HPDE6-E6E7 (cell line): ENCODE measurements at regions not wholly inside any gene's neighbourhood (a gene's known extent, or its start where the extent isn't known, plus 50 kb on each side); places are given as distances from the start of the nearest gene placed in this dataset.
A peak's percentile ranks its signal among the peaks of the same experiment; 100 is the strongest.
"Not testable (repeated sequence)": the region's sequence is repeated elsewhere in the genome, so short reads cannot be mapped to it uniquely, and the experiment has no call there.

Source experiments
- DNase-seq: peaks from one replicate; pipeline ENCODE4 v3.0.0; 2011; ENCODE audit warnings: missing footprints; ENCODE audit errors: extremely low spot score

DNA sequence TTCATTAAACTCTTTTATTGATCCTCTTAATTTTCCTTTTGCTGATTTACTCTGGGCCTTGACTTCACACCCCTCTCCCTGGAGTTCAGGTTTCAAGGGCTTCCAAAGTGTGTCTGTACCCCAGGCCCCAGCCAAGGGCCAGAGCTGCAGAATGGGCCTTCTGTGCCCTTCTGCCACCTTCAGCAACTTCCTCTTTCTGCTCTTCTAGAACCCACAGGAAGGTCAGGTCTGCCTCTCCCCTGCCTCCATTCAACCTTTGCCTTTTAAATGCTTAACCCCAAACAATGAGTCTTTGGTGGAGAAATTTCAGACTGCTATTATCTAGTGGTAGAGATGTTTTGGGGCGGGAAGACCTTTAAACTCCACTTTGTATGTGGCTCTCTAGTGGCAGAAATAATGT lies 63.1 kb downstream of the TSN start:
- DNase-seq, result no peak

DNA sequence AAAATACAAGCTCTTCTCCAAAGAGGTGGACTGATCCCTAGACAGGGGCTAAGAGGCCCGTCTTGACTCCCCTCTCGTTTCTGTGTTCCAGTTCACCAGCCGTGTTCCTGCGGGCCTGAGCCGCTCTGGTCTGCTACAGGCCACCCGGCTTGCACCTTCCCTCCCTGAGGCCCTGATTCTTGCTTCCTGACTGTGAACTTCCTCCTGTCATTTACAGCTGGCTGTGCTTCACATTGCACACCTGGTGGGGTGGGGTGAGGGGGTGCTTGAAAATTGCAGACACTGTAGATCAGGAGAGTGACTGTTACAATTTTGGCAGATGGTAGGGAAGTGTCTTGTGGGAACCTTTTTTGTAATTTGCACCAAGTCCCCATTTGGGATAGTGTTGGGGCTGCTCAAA lies 64.4 kb downstream of the TSN start:
- no peak for DNase-seq

DNA sequence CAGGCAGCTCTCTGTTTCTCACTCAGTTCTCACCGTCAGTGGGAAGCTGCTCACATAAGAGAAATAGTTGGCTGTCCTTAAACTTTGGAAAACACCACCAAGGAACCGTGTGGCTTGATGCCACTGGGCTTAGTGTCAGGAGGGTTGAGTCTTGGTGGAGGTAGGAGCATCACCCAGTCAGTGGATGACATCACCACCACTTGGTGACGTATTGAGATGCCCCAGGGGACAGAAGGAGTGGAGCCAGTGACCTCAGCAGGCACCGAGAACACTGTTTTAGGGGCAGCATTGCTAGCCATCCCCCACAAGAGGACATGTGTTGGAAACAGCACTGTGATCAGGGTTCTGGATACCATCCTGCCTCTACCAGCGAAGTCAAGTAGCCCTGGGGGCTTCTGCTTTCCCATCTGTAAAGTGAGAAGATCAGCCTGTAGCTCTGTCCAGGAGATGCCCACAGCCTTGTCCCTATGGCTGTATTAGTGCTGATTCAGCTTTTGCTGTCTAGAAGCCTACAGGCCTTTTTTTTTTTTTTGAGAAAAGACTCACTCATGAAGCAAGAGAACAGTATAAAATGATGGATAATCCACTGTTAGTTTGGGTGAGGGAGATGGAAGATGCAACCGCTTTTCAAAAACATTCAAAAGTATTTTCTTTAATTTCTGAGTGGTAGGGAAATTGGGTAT lies 66.2 kb downstream of the TSN start:
- no peak for DNase-seq

DNA sequence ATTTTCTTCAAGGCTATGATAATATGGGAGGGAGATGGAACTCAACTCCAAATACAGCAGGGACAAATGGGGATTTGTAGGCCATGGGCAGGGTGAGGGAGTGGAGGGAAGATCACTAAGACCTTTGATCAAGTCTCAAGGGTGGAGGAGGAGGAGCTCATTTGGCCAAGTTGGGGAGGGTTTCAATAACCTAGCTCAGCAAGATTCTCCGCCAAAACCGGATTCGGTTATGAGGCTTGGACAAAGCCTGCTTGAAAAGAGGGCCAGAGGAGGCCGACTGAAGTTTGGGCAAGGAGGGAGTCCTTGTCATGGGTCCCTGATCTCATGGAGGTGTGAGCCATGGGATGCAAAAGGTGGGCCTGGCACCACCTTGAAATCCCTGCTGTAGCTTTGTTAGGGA lies 68.8 kb downstream of the TSN start:
- no peak for DNase-seq

DNA sequence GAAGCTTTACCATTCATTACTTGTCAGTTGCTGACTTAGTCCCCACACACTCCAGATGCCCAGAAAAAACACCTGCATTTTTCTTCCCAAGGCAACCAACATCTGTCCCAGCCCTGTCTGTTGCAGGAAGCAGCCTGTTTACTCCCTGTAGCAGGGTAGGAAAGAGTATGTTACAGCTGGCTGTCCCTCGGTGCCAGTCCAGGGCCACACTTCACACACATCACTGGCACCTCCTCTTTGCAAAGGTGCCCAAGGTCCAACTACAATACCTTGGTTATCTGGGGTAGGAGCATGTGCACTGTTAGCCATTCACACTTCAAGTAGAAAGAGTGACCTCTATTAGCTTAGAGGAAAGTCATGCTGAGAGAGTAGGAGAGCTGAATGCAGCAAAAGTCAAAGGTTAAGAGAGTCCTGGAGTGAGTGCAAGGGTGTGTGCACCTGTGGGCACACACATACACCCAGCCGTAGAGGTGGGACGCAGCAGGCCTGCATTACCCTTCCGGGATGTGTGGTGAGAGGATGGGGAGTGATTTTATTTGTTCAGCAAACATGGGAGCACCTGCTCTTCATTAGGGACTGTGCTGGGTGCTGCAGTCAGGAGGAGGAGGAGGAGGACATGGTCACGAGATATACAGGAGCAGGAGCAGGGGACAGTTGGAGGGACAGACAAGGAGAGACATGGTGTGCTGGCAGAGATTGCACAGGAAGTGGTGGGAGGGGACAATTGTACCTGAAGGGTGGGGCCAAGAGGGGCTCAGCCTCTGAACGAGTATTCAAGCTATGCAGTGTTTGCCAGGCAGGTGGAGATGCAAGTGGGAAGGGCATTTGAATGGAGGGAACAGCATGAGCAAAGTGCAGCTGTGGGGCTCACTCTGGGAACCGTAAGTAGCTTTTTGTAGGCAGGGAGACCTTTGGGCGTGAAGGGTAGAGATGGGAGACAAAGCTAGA lies 69.8 kb downstream of the TSN start:
- DNase-seq, result no peak

DNA sequence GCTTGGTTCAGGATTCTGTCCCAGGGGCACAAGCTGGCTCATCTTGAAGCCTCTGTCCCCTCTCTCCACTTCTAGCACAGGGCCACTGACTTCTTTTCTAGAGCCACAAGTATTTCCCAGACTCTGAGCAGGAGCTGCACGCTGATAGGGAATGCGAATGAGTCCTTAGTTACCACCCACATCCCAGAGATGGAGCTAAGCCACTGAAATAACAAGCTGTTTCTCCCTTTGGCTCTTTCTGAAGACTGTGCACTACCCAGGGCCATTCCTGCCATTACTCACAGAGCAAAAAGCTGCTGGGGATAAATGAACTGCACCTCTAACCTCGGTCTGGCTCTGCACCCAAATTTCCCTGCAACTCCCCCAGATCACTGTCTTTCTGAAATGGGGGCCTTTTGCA lies 70.6 kb downstream of the TSN start:
- DNase-seq, result no peak

DNA sequence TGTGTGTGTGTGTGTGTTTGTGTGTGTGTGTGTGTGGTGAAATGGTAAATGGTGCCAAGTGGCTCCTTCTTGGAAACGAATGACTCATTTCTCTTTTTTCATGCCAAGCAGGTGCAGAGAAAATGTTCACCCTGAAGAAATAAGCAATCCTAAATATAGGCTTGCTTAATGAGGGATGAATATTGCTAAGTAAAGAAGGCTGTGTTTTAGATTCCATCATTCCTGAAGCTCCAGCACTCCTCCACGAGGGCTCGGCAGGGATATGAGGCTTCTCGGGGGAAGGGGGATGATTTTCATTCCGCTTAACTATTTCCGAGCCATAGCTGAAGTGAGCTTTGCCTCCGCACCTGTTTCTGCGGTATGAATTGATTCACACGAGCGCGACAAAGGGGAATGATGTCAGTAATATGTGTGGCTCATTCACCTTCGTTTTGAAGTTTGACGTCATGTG lies 72.9 kb downstream of the TSN start:
- DNase-seq, result no peak

DNA sequence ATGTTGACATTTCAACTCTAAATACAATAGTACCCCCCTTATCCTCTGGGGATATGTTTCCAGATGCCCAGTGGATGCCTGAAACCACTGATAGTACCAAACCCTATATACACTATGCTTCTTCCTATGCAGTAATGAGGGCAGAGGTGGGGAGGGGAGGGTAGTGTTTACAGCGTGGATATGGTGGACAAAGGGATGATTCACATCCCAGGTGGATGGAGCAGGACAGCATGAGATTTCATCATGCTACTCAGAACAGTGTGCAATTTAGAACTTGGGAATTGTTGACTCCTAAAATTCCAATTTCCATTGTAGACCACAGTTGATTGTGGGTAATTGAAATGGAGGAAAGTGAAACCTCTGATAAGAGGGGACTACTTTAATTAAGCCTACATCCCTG lies 75.4 kb downstream of the TSN start:
- DNase-seq, result no peak

DNA sequence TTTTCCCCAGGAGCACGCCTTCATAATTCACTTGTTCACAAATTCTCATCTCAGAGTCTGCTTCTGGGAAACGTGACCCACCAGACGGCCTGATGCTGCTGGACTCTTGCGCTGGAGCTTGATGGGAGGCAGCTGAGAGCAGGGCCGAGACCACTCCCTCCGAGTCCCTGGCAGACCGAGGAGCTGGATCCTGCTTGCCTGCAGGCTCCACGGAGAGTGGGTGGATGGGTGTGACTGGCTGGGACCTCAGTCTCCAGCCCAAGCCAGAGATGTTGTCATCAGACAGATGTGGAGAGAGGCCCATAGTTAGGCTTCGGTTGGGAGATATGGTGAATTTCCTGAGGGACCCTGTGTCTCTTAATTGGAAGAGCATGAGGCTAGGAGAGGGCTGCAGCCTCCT lies 76.4 kb downstream of the TSN start:
- DNase-seq, result no peak

DNA sequence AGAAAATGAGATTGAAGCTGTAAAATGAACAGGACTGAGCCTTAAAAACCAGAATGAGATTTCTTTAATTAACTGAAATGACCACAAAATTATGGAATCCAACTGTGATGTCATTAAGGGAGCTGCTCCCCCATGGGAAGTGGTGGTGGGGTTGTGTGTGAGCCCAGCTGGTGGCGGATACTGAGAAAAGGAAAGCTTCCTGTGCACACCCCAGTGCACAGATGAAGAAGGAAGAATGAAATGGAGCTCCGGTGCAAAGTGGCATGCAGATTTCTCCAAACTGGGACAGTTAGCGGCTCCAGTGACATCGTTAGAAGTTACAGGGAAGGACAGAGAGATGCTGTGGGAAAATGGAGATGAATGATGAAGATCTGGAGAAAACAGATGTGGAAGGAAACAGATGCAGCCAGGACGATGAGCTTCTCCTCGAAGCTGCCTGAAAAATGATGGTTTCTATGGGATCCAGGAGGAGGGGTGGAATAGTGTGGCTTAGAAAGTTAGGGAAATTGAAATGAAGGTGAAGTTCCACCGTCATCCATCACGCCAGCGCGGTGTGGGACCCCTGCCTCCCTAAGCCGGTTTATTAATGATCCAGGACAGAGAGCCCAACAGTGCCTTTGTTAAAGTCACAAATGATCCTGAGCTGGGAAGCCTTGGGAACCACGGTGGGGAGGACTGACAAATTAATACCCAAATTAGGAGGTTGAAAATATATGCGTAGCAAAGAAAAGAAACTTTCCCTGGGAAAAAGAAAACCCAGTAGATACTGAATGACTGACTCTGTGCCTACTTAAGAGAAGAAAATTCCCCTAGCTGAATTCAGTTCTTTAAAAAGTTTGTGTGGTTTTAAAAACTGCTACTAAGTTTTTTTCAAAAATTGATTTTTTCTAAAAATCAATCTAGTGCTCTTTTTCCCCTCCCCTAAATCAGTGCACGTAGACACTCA lies 77.2 kb downstream of the TSN start:
- DNase-seq, result no peak

DNA sequence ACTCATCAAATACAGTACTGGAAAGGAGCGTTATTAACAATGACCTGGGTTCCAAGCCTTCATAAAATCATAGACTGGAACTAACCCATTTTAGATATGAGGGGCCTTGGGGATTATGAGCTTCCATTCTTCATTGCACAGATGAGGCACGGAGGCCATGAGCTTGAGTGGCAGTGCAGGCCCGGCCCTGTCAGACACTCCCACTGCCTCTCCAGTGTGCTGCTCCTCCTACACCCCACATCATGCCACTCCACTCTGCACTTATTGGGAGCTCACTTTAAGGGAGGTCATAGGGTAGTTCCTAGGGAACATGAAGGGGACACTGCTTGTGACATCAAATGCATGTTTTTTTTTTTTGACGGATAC lies 77.9 kb downstream of the TSN start:
- DNase-seq, result no peak

DNA sequence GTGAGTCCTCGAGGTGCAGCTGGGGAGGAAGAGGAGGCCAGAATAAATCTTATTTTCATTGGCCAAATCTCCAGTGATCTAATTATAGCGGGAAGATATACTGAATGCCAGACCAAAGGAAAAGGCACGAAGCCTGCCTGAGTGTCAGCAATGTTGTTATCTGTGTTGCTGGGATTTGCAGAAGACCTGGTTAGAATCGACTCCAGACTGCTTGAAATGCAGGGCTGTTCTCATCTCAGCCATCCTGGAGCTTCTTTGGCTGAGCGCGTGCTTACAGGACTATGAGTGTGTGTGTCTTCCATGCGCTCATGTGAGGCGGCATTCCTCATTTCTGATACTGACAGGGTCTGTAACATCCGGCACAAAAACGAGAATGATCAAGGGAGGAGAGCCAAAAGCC lies 81.2 kb downstream of the TSN start:
- no peak for DNase-seq

DNA sequence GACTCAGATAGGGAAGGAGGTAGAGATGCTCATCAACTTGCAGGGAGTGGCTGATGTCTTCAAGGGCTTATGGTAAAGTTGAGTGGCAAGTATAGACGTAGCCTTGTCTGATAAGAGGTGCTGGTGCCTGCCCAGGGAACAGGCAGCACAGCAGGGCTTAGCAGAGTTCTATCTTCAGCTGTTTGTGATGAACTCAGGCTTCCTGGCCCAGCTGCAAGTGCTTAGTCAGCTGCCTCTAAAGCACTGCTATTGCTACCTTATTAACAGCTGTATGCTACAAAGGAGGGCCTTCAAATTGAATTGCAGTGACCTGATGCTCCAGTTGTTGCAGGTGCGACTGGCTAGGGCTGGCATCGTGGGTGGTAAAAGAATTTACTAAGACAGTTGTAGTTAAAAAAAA lies 82.1 kb downstream of the TSN start:
- DNase-seq, result no peak

DNA sequence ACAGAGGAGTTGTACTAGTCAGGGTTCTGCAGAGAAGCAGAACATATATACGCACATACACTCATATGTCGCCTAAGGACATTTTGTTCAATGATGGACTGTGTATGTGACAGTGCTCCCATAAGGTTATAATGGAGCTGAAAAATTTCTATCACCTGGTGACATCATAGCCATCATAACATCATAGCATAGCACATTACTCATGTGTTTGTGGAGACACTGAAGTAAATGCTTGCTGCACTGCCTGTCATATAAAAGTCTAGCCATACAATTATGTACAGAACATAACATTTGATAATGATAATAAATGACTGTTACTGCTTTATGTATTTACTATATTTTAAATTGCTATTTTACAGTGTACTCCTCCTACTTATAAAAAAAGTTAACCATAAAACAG lies 83.1 kb downstream of the TSN start:
- DNase-seq, result no peak

DNA sequence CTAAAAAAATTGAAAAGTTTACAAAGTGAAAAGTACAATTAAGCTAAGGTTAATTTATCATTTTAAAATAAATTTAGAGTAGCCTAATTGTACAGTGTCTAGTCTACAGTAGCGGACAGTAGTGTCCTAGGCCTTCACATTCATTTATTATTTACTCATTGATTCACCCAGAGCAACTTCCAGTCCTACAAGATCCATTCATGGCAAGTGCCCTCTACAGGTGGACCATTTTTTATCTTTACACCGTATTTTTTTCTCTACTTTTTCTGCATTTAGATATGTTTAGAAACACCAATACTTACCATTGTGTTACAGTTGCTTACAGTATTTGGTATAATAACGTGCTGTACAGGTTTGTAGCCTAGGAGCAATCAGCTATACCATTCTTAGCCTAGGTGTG lies 84.1 kb downstream of the TSN start:
- no peak for DNase-seq

DNA sequence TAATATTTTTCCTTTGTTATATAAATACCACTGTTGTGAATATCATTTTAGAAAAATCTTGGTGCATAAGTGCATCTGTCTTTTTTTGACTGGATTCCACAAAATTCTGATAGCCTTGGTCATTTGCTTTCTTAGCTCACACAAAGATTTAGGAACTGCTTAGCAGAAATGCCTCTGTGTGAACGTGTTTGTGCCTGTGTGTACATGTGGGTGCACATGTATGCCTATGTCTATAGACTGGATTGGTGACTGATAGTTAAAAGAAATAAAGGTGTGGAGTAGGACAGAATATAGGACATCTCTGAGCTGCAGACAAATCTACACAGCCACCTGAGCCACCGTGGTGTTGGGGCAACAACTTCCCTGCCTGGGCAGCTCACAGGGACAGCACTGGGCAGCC lies 93.8 kb downstream of the TSN start:
- DNase-seq, result no peak

DNA sequence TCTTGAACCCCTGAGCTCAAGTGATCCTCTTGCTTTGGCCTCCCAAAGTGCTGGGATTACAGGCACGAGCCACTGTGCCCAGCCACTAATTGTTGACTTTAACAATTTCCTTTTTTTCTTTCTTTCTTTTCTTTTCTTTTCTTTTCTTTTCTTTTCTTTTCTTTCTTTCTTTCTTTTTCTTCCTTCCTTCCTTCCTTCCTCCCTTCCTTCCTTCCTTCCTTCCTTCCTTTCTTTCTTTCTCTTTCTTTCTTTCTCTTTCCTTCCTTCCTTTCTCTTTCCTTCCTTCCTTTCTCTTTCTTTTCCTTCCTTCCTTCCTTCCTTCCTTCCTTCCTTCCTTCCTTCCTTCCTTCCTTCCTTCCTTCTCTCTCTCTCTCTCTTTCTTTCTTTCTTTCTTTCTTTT lies 97.7 kb downstream of the TSN start:
- not testable (repeated sequence) for DNase-seq

DNA sequence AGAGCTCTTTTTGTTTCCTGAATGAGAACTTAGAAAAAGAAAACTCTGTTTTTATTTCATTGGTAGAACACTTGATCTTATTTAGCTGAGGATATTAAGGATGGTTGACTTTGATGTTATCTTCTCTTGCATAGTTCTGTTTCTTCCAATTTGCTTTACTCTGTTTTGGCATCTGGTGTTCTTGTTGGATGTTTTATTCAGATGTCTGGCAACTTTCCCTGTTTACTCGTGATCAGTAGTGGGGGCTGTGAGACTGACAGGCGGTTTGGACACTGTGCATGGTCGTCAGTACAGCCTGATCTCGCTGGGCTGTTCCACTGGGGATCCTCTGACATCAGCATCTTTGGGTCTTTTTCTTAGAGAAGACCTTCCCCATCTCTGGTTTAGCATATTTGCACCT lies 100.1 kb downstream of the TSN start:
- DNase-seq, result no peak

DNA sequence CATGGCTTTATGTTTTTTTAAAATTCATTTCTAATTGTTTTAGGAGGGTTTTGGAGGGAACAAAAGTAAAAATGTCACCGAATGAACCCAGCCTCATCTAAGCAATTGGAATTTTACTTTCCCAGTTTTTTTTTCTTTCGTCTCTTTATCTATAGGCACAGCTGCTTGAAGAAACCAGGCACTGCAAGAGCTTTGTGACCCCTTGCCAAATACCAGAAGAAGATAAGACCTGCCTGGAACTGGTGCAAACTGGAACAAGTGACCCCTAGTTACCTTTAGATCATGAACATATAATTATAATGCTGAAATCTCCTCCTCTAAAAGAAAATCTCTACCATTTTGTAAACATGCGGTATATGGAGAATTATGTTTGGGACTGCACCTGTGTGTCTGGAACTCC lies 100.9 kb downstream of the TSN start:
- DNase-seq, result no peak

DNA sequence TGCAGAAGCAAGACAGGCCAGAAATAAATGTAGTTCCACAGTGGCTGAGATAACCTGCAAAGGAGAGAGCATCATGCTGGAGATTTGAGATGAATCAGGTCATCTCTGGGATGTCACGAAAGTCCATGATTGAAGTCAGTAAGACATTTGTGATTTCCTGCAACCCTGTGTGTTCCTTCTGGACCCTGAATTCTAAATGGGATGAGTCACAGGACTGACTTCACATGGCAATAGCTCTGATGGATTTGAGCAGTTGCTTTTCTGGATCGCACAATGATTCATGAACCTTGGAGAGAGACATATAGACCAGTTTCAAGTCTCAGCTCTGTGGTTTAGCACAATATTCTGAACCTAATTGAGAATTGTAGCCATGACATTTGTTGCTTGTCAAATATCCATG lies 102.9 kb downstream of the TSN start:
- DNase-seq, result no peak

DNA sequence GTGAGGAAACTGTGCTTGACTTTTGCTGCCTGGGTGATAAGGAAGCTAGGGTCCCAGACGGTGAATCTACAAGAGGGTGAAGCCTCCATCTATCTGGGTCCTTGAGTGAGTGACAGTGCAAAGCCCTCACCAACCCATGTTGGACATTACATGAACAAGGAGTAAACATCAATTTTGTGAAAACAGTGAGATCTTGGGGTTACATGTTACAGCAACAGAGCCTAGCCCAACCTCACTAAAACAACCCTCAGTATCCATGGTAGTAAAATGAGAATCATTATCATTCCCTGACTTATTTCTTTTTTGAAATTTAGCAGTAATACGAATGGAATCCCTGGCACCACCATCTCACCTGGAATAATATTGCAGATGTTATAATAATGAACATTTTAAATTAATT lies 103.4 kb downstream of the TSN start:
- no peak for DNase-seq

DNA sequence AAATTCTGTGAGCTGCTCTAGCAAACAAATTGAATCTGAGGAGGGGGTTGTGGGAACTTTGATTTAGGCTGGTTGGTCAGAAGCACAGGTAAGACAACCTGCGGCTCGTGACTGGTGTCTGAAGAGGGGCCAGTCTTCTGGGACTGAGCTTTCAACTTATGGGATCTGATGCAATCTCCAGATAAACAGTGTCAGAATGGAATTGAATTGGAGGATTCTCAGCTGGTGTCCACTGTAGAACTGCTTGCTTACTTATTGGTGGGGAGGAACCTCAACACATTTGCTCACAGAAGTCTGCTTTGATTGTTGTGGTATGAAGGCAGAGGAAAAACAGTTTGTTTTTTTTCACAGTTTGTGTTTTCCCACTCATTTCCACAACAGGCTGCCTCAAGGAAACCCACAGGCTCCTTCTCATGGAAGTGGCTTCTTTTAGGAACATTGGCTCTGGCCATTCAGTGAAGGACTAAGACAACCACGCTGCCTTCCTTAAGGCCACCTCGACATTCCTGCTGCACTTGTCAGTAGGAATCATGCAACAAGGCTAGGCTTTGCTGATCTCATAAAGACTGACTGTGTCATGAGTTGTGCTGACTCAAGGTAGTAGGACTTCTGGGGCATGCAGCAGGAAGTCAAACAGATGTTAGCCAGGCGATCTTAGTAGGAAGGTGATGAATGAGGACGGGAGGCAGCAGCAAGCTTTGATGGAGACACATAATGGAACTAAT lies 104.7 kb downstream of the TSN start:
- DNase-seq, result peak; percentile 35
